Heart right ventricle (tissue), 16 donors: ENCODE measurements at regions not wholly inside any gene's neighbourhood (a gene's known extent, or its start where the extent isn't known, plus 50 kb on each side); places are given as distances from the start of the nearest gene placed in this dataset.

ENCODE experiments used
- ATAC-seq, 8 donors: fragments of 200-7000 bp; cut with Tn5 transposase; one replicate each; pipeline ENCODE4 v1.9.1; 2020; ENCODE audit warnings: mild to moderate bottlenecking in 8 of 8, moderate library complexity in 8 of 8, moderate number of reproducible peaks in 1 of 8
- DNase-seq, 2 donors: peaks; one replicate each; pipeline ENCODE4 v3.0.0-alpha.2; 2020
- H3K27ac ChIP-seq, 10 donors: fragments of 200-600 bp; sonication (generic) in 2 of 10; one replicate each; pipeline versions ENCODE4 v1.5.0 to v1.8.0; 2020 to 2022; ENCODE audit warnings: mild to moderate bottlenecking in 3 of 10
- H3K27me3 ChIP-seq, 7 donors: fragments of 200-600 bp; one replicate each; pipeline ENCODE4 v1.8.0; 2021 to 2022; ENCODE audit warnings: mild to moderate bottlenecking in 2 of 7
- H3K36me3 ChIP-seq, 9 donors: fragments of 200-600 bp; sonication (generic) in 1 of 9; one replicate each; pipeline versions ENCODE4 v1.5.0 to v1.8.0; 2020 to 2022; ENCODE audit warnings: mild to moderate bottlenecking in 2 of 9
- H3K4me1 ChIP-seq, 9 donors: fragments of 200-600 bp; sonication (generic) in 1 of 9; one replicate each; pipeline versions ENCODE4 v1.5.0 to v1.8.0; 2020 to 2022; ENCODE audit warnings: mild to moderate bottlenecking in 4 of 9
- H3K4me3 ChIP-seq, 10 donors: fragments of 200-600 bp; sonication (generic) in 2 of 10; one replicate each; pipeline versions ENCODE4 v1.5.0 to v1.8.0; 2020 to 2022; ENCODE audit warnings: mild to moderate bottlenecking in 7 of 10, moderate library complexity in 2 of 10
- H3K9me3 ChIP-seq, 11 donors: fragments of 200-600 bp in 10 of 11; sonication (generic) in 2 of 11; one replicate each; pipeline versions ENCODE4 v1.5.0 to v1.8.0; 2013 to 2022; ENCODE audit warnings: mild to moderate bottlenecking in 2 of 11, control low read depth in 1 of 11, moderate library complexity in 1 of 11
- WGBS, 2 donors: extraction: QIAGEN DNeasy Blood & Tissue Kit; methylation state at CpG; one replicate each; pipeline ENCODE4 v1.1.7; 2013; ENCODE audit warnings: inconsistent platforms in 1 of 2; 5-methylcytosine and 5-hydroxymethylcytosine counted together
- intact Hi-C, 10 donors: fragments of 100-400 bp; cut with DNase I; formaldehyde crosslinking; loops; one replicate each; pipeline versions ENCODE4 v1.11.1 to v1.14.2; 2022
- TF ChIP-seq, protein P1 (sequence below), 9 donors: fragments of 200-600 bp; sonication (generic) in 2 of 9; IDR thresholded peaks; one replicate each; pipeline versions ENCODE4 v1.5.0 to v1.8.0; 2021 to 2022; ENCODE audit warnings: antibody characterized with exemption in 9 of 9, mild to moderate bottlenecking in 5 of 9, moderate library complexity in 1 of 9
- donor health status: Arrhythmogenic right ventricular cardiomyopathy.
- donor health status: ischemic (EF 13 %, LVEDD 7.1; RV severe dilation, severe dysfunction).
- donor health status: healthy with polysubstance abuse.
- donor health status: DM: no; HTN: yes; CAD: no.
- donor health status: DM: no; HTN: no; CAD: no.
- donor health status: ischemic (EF 25% LVEDD 6.9; RV normal size, moderate dysfunction).
- donor health status: ischemic (EF 25% LVEDD 5.7; RV mildly dilated, moderate dysfunction).
- donor health status: healthy.
- donor health status: DM: yes; HTN: yes; CAD: no.
- donor health status: Ischemic cardiomyopathy.
- donor health status: ischemic (EF 35%, LVEDD 5.7; RV mildly dilated, moderate dysfunction).
- donor health status: nonischemic (EF 11% LVEDD 7.7; RV severe dilation, severe dysfunction).
- donor health status: DM: yes; HTN: yes; CAD: no.
- donor health status: PGD.
- donor health status: ischemic (EF 29% LVEDD 5.4; RV normal size, mild dysfunction).
- donor health status: nonischemic (EF 23%, LVEDD 6.1; RV moderate dilation, normal function).

- Histone ChIP-seq H3K27me3 (peaks cover 0 to 18% (median 0%) of the 10 kb centered on the region in 7 donors), H3K36me3 (no peaks in the 10 kb centered on the region), H3K4me1 (no peaks in the 10 kb centered on the region), H3K9me3 (peaks cover 0 to 11% (median 0%) of the 10 kb centered on the region in 11 donors), H3K27ac (no peak overlapping the region), H3K4me3 (no peak overlapping the region)
- intact Hi-C loops, result no loop called here
- TF ChIP-seq, protein P1, sequence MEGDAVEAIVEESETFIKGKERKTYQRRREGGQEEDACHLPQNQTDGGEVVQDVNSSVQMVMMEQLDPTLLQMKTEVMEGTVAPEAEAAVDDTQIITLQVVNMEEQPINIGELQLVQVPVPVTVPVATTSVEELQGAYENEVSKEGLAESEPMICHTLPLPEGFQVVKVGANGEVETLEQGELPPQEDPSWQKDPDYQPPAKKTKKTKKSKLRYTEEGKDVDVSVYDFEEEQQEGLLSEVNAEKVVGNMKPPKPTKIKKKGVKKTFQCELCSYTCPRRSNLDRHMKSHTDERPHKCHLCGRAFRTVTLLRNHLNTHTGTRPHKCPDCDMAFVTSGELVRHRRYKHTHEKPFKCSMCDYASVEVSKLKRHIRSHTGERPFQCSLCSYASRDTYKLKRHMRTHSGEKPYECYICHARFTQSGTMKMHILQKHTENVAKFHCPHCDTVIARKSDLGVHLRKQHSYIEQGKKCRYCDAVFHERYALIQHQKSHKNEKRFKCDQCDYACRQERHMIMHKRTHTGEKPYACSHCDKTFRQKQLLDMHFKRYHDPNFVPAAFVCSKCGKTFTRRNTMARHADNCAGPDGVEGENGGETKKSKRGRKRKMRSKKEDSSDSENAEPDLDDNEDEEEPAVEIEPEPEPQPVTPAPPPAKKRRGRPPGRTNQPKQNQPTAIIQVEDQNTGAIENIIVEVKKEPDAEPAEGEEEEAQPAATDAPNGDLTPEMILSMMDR (IDR thresholded peaks at IDR 0.05), result no peak
- ATAC-seq (no peak), DNase-seq (no peak)
- WGBS, 2 donors, result 28 to 40% methylated on average over 2 of the region's 2 CpGs
Observed at GRCh38 chrX:109049903-109050302, 313.5 kb upstream of the IRS4 start.

DNA sequence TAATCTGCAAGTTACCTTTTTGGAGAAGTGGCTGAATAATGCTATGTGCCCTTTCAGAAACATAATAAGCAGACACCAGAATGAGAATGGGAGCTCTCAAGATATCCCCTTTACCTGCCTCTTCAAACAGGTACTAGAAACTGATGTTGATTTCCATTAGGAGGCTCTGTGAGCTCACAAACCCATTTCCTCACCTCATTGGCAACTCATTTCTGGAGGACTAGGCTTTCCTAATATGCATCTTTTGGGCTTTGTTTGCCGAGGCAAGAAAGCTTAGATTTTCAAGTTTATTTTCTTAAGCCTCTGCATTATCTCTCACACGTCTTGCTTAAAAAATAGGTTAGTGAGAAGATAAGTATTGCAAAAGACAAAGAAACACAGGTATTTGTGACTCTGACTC lies 313.1 kb upstream of the IRS4 start:
- H3K4me1 ChIP-seq, result no peaks in the 10 kb centered on the region
- intact Hi-C loops, result no loop called here
- TF ChIP-seq, protein P1 (IDR thresholded peaks at IDR 0.05), result no peak
- DNase-seq (no peak), ATAC-seq (no peak)
- H3K9me3 ChIP-seq, result peaks cover 0 to 11% (median 0%) of the 10 kb centered on the region in 11 donors
- no peak overlapping the region for H3K27ac ChIP-seq
- WGBS, 2 donors, result 19 to 28% methylated on average over 2 of the region's 2 CpGs
- H3K27me3 ChIP-seq, result peaks cover 0 to 18% (median 0%) of the 10 kb centered on the region in 7 donors
- no peaks in the 10 kb centered on the region for H3K36me3 ChIP-seq
- H3K4me3 ChIP-seq, result no peak overlapping the region

- no peaks in the 10 kb centered on the region for H3K9me3 ChIP-seq
- TF ChIP-seq, protein P1 (IDR thresholded peaks at IDR 0.05), result no peak
- H3K27ac ChIP-seq, result no peak overlapping the region
- H3K36me3 ChIP-seq, result no peaks in the 10 kb centered on the region
- WGBS, 2 donors, result 27 to 30% methylated on average over 3 of the region's 3 CpGs
- DNase-seq (no peak), ATAC-seq (no peak)
- H3K27me3 ChIP-seq, result peaks cover 0 to 9% (median 0%) of the 10 kb centered on the region in 7 donors
- intact Hi-C loops, result no loop called here
- H3K4me3 ChIP-seq, result no peak overlapping the region
- H3K4me1 ChIP-seq, result no peaks in the 10 kb centered on the region
Observed at GRCh38 chrX:109040057-109040456, 303.7 kb upstream of the IRS4 start.

DNA sequence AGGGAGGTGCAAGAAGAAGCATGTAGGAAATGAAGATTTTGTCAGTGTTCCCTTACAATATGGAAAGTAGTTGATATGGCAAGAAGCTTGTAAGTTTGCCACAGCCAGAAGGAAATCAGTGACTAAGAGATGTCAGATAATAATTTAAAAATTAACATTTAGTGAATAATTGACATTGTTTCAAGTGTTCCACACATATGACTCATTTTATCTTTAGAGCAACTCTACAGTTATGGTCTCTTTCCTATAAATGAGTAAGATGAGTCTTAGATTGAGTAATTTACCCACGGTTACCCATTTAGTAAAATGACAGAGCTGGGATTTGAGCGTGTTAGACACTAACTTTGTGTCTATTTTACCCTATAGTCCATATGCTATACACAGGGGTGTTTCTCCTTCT lies 300.3 kb upstream of the IRS4 start:
- H3K4me1 ChIP-seq, result no peaks in the 10 kb centered on the region
- TF ChIP-seq, protein P1 (IDR thresholded peaks at IDR 0.05), result no peak
- no peak for DNase-seq
- intact Hi-C loops, result no loop called here
- peaks cover 0 to 7% (median 0%) of the 10 kb centered on the region in 11 donors for H3K9me3 ChIP-seq
- H3K4me3 ChIP-seq, result no peak overlapping the region
- ATAC-seq, result no peak
- WGBS, 2 donors, result 78 to 79% methylated on average over 2 of the region's 2 CpGs
- no peaks in the 10 kb centered on the region for H3K27me3 ChIP-seq
- no peak overlapping the region for H3K27ac ChIP-seq
- H3K36me3 ChIP-seq, result no peaks in the 10 kb centered on the region
